ENCODE measurements at regions not wholly inside any gene's neighbourhood (a gene's known extent, or its start where the extent isn't known, plus 50 kb on each side); places are given as distances from the start of the nearest gene placed in this dataset.

DNA sequence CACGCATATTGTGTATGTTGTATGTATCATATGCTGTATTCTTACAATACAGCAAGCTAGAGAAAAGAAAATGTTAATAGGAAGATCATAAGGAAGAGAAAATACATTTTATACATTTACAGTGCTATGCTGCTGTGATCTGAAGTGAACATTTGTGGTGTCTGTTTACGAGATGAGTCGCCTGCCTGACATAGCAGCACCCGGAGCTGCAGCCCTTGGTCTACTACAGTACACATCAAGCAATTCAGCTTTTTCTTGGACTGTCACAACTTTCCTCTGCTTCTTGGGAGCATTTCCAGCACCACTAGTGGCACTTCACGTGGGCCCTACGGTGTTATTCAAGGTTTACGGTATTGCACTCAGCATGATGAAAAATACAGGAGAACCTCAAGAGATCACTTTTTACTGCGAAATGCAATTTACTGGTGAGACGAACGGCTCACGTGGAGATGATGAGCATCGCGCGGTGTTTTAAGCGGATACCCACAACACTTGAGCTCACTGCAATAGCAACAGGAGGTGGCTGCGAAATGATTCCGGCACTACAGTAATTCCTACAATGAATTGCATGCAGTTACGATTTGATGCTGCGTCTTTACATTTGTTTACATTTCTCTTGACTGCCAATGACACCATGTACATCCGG, 308.4 kb downstream of the FGF9 start:
- no peak overlapping the region for H3K4me3 ChIP-seq (ENCODE audit: low read depth, low read length)
- TF ChIP-seq, protein P1, sequence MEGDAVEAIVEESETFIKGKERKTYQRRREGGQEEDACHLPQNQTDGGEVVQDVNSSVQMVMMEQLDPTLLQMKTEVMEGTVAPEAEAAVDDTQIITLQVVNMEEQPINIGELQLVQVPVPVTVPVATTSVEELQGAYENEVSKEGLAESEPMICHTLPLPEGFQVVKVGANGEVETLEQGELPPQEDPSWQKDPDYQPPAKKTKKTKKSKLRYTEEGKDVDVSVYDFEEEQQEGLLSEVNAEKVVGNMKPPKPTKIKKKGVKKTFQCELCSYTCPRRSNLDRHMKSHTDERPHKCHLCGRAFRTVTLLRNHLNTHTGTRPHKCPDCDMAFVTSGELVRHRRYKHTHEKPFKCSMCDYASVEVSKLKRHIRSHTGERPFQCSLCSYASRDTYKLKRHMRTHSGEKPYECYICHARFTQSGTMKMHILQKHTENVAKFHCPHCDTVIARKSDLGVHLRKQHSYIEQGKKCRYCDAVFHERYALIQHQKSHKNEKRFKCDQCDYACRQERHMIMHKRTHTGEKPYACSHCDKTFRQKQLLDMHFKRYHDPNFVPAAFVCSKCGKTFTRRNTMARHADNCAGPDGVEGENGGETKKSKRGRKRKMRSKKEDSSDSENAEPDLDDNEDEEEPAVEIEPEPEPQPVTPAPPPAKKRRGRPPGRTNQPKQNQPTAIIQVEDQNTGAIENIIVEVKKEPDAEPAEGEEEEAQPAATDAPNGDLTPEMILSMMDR (IDR thresholded peaks at IDR 0.05; ENCODE audit: low read depth, low read length) = no peak
- no peak for TF ChIP-seq MYC (IDR thresholded peaks at IDR 0.05; ENCODE audit: low read depth, low read length)
- TF ChIP-seq, protein P2, sequence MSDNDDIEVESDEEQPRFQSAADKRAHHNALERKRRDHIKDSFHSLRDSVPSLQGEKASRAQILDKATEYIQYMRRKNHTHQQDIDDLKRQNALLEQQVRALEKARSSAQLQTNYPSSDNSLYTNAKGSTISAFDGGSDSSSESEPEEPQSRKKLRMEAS (IDR thresholded peaks at IDR 0.05; ENCODE audit: low read depth, low read length) = no peak
- TF ChIP-seq POLR2A (IDR thresholded peaks at IDR 0.05; ENCODE audit: extremely low read depth, insufficient read length) = no peak
- peak; percentile 37 for DNase-seq (ENCODE audit: low read depth)

DNA sequence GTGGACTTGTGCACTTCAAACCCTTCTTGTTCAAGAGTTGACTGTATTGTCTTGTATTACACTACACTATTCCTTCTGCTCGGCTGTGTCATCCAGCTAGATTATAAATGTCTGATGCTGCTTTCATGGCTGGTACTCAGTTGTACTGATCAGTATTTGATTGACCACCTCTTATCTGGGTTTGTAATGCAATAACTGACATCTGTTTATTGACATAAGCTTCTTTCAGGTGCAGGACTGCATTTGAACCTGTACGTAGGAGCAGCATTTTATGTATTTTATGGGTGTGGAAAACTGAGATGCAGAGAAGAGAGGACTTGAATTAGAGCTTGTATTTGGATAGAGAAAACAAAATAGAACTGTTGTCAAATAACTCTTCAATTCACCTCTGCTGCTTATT, 309.2 kb downstream of the FGF9 start:
- H3K4me3 ChIP-seq (ENCODE audit: low read depth, low read length) = no peak overlapping the region
- no peak for DNase-seq (ENCODE audit: low read depth)
- TF ChIP-seq POLR2A (IDR thresholded peaks at IDR 0.05; ENCODE audit: extremely low read depth, insufficient read length) (no peak), MYC (IDR thresholded peaks at IDR 0.05; ENCODE audit: low read depth, low read length) (no peak)
- TF ChIP-seq, protein P2 (IDR thresholded peaks at IDR 0.05; ENCODE audit: low read depth, low read length) = no peak
- TF ChIP-seq, protein P1 (IDR thresholded peaks at IDR 0.05; ENCODE audit: low read depth, low read length) = no peak

DNA sequence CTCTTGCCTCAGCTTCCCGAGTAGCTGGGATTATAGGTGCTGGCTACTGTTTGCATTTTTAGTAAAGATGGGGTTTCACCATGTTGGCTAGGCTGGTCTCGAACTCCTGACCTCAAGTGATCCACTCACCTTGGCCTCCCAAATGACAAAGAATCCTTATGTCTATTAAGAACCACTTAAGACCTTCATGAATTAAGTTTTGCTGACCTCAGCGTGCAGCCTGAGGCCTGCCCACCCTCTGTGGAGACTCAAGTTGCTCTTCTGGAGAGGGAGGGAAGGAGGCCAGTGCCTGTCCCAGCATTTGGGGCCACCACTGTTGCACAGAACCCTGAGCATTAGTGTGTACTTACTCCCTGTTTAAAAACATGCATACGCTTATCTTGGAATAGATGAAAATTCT, 313.3 kb downstream of the FGF9 start:
- TF ChIP-seq POLR2A (IDR thresholded peaks at IDR 0.05; ENCODE audit: extremely low read depth, insufficient read length) = no peak
- no peak for TF ChIP-seq MYC (IDR thresholded peaks at IDR 0.05; ENCODE audit: low read depth, low read length)
- TF ChIP-seq, protein P1 (IDR thresholded peaks at IDR 0.05; ENCODE audit: low read depth, low read length) = no peak
- H3K4me3 ChIP-seq (ENCODE audit: low read depth, low read length) = no peak overlapping the region
- DNase-seq (ENCODE audit: low read depth) = no peak

DNA sequence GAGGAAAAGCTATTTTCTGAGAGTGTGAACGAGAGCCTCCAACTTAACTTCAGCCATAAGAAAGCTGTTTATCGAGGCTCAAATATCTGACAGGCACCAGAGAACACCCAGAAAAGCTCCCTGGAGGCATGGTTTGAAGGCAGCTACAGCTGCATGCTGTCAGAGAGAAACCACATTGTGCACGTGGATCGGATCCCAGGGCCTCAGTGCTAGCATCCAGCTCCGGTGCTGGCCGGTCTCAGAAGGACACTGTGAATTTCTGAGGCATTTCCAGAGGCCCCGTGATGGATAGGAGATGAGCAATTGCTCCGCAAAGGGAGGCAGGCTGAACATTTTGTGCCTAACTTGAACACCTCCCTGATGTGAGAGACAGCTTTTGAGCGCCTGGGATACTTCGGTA, 315.7 kb downstream of the FGF9 start:
- H3K4me3 ChIP-seq (ENCODE audit: low read depth, low read length) = no peak overlapping the region
- no peak for DNase-seq (ENCODE audit: low read depth)
- TF ChIP-seq MYC (IDR thresholded peaks at IDR 0.05; ENCODE audit: low read depth, low read length) (no peak), POLR2A (IDR thresholded peaks at IDR 0.05; ENCODE audit: extremely low read depth, insufficient read length) (no peak)
- TF ChIP-seq, protein P2 (IDR thresholded peaks at IDR 0.05; ENCODE audit: low read depth, low read length) = no peak
- TF ChIP-seq, protein P1 (IDR thresholded peaks at IDR 0.05; ENCODE audit: low read depth, low read length) = no peak

DNA sequence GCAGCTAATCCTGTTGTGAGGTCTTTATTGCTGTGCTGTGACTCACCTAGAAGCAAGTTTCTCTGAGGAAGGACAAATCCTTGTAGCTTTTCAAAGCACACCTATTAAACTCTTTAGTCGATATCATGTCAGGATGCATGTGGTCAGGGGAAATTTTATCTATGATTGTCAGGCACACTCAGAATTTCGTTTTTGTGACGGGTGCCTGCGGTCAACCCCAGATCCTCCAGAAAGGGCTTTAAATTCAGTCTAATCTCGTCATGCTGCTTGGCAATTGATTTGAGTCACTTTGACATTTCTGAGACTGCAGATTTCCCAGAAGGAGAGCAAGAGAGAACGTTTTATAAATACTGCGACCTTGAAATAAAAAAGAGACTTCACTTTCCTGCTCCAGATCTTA, 316.9 kb downstream of the FGF9 start:
- TF ChIP-seq, protein P1 (IDR thresholded peaks at IDR 0.05; ENCODE audit: low read depth, low read length) = no peak
- TF ChIP-seq MYC (IDR thresholded peaks at IDR 0.05; ENCODE audit: low read depth, low read length) (no peak), POLR2A (IDR thresholded peaks at IDR 0.05; ENCODE audit: extremely low read depth, insufficient read length) (no peak)
- TF ChIP-seq, protein P2 (IDR thresholded peaks at IDR 0.05; ENCODE audit: low read depth, low read length) = no peak
- DNase-seq (ENCODE audit: low read depth) = peak; percentile 48
- no peak overlapping the region for H3K4me3 ChIP-seq (ENCODE audit: low read depth, low read length)

DNA sequence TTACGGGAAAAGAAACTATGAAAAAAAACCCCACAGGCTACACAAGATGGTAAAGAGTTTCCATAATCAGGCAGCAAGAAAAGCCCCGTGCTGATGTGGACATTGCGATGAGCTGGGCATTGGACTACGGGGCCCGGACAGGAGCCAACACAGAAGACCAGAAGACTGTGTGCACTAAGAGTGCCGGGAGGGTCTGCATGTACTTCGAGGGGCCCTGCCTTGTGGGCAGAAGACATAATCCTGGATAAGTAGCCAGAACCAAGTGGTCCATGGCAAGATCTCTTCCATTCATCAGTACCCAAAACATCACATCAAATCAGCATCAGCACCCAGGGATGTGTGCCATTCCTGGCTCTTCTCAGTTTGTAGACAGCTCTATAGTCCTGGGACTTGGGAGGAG, 317.8 kb downstream of the FGF9 start:
- TF ChIP-seq, protein P1 (IDR thresholded peaks at IDR 0.05; ENCODE audit: low read depth, low read length) = no peak
- TF ChIP-seq, protein P2 (IDR thresholded peaks at IDR 0.05; ENCODE audit: low read depth, low read length) = no peak
- TF ChIP-seq MYC (IDR thresholded peaks at IDR 0.05; ENCODE audit: low read depth, low read length) = no peak
- no peak for TF ChIP-seq POLR2A (IDR thresholded peaks at IDR 0.05; ENCODE audit: extremely low read depth, insufficient read length)
- no peak for DNase-seq (ENCODE audit: low read depth)
- H3K4me3 ChIP-seq (ENCODE audit: low read depth, low read length) = no peak overlapping the region
